DMS 273 (cell line): ENCODE measurements at regions not wholly inside any gene's neighbourhood (a gene's known extent, or its start where the extent isn't known, plus 50 kb on each side); places are given as distances from the start of the nearest gene placed in this dataset.
"Not testable (repeated sequence)": the region's sequence is repeated elsewhere in the genome, so short reads cannot be mapped to it uniquely, and the experiment has no call there.

ENCODE experiments used
- DNase-seq: peaks from one replicate; lab custom pipeline; 2025; ENCODE audit not compliant: unreplicated experiment; lab: John Stamatoyannopoulos, UW

GRCh38 chr14:66242001-66242400 is 244.2 kb upstream of the CCDC196 start:
- DNase-seq: peak; percentile 73

GRCh38 chr14:66244834-66245233 is 241.3 kb upstream of the CCDC196 start:
- DNase-seq: no peak

- DNase-seq: no peak
Observed at GRCh38 chr14:66247662-66248193, 238.4 kb upstream of the CCDC196 start.

GRCh38 chr14:66248256-66248655 is 237.9 kb upstream of the CCDC196 start:
- peak; percentile 17 for DNase-seq

GRCh38 chr14:66249544-66249943 is 236.6 kb upstream of the CCDC196 start:
- peak; percentile 43 for DNase-seq

- DNase-seq: no peak
Observed at GRCh38 chr14:66254038-66254437, 232.1 kb upstream of the CCDC196 start.

- no peak for DNase-seq
Observed at GRCh38 chr14:66268802-66269334, 217.3 kb upstream of the CCDC196 start.

GRCh38 chr14:66272221-66272620 is 213.9 kb upstream of the CCDC196 start:
- no peak for DNase-seq

- no peak for DNase-seq
Observed at GRCh38 chr14:66273261-66273832, 212.8 kb upstream of the CCDC196 start.

- not testable (repeated sequence) for DNase-seq
Observed at GRCh38 chr14:66278418-66278817, 207.8 kb upstream of the CCDC196 start.

- DNase-seq: no peak
Observed at GRCh38 chr14:66281036-66281776, 205.0 kb upstream of the CCDC196 start.

GRCh38 chr14:66284346-66284745 is 201.8 kb upstream of the CCDC196 start:
- DNase-seq: no peak

- no peak for DNase-seq
Observed at GRCh38 chr14:66288511-66288910, 197.7 kb upstream of the CCDC196 start.

GRCh38 chr14:66291756-66292155 is 194.4 kb upstream of the CCDC196 start:
- no peak for DNase-seq

GRCh38 chr14:66293533-66294105 is 192.6 kb upstream of the CCDC196 start:
- DNase-seq: no peak

- no peak for DNase-seq
Observed at GRCh38 chr14:66295386-66295785, 190.8 kb upstream of the CCDC196 start.

GRCh38 chr14:66300886-66301285 is 185.3 kb upstream of the CCDC196 start:
- DNase-seq: no peak

- no peak for DNase-seq
Observed at GRCh38 chr14:66306101-66306500, 180.1 kb upstream of the CCDC196 start.

GRCh38 chr14:66311058-66311457 is 175.1 kb upstream of the CCDC196 start:
- no peak for DNase-seq

GRCh38 chr14:66311990-66312389 is 174.2 kb upstream of the CCDC196 start:
- peak; percentile 84 for DNase-seq

- no peak for DNase-seq
Observed at GRCh38 chr14:66312451-66312850, 173.7 kb upstream of the CCDC196 start.

GRCh38 chr14:66315098-66315497 is 171.1 kb upstream of the CCDC196 start:
- DNase-seq: no peak
